DMS114 treated with DMSO at 0.1 percent for 48 hours (cell line): ENCODE measurements at regions not wholly inside any gene's neighbourhood (a gene's known extent, or its start where the extent isn't known, plus 50 kb on each side); places are given as distances from the start of the nearest gene placed in this dataset.
"Not testable (repeated sequence)": the region's sequence is repeated elsewhere in the genome, so short reads cannot be mapped to it uniquely, and the experiment has no call there.

Experiments used
- DNase-seq: peaks from one replicate; lab custom pipeline; 2025; ENCODE audit not compliant: unreplicated experiment; lab: John Stamatoyannopoulos, UW

DNA sequence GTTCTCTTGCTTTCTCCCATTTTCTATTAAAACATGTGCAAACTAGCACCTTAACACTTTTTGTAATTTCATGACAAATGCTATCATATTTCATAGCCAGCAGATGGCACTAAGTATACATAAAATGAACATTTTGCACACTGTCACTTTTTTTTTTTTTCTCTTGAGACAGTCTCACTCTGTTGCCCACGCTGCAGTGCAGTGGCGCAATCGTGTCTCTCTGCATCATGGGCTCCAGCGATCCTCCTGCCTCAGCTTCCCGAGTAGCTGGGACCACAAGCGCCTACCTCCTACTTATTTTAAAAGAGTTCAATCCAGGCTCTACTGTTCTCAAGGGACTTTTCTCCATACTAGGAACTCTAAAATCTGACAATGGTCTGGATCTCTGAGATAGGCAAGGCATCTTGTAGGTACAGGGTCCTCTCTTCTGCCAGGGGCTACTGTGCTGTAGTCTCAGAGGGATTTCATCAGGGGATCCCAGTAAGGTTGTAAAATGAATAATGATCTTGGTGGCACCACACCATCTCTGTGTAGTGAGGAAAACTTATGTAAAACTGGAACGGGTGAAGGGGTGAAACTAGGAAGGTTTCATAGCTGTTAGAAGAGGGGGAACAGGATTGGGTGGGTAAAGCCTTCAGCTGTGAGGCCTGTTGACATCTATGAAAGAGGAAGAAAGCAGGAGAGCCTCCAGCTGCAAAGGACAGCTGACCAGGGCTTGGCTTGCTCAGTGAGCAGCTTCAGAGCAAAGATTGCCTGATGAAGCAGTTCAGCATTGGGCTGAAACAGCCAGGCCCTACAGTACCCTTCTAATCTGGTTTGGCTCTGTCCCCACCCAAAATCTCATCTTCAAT is 196.9 kb downstream of the AVL9 start:
- DNase-seq, result not testable (repeated sequence)

DNA sequence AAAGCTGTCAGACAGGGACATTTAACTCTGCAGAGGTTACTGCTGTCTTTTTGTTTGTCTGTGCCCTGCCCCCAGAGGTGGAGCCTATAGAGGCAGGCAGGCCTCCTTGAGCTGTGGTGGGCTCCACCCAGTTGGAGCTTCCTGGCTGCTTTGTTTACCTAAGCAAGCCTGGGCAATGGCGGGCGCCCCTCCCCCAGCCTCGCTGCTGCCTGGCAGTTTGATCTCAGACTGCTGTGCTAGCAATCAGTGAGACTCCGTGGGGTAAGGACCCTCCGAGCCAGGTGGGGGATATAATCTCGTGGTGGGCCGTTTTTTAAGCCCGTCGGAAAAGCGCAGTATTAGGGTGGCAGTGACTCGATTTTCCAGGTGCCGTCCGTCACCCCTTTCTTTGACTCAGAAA is 192.8 kb downstream of the AVL9 start:
- DNase-seq, result not testable (repeated sequence)

DNA sequence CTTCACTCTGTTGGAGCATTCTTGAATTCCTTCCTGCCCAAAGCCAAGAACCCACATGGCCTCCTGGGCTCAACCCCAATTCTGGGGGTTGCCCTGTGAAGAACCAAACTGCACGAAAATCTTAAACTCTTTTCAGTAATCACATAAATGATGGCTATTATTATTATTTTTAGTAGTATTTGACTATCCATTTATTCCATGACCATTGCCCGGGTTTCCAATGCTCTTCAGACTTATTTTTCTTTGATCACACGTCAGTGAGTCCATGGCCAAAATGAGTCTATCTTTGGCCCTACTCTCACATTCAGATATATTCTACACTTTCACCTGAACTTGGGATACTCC is 185.9 kb downstream of the AVL9 start:
- no peak for DNase-seq

DNA sequence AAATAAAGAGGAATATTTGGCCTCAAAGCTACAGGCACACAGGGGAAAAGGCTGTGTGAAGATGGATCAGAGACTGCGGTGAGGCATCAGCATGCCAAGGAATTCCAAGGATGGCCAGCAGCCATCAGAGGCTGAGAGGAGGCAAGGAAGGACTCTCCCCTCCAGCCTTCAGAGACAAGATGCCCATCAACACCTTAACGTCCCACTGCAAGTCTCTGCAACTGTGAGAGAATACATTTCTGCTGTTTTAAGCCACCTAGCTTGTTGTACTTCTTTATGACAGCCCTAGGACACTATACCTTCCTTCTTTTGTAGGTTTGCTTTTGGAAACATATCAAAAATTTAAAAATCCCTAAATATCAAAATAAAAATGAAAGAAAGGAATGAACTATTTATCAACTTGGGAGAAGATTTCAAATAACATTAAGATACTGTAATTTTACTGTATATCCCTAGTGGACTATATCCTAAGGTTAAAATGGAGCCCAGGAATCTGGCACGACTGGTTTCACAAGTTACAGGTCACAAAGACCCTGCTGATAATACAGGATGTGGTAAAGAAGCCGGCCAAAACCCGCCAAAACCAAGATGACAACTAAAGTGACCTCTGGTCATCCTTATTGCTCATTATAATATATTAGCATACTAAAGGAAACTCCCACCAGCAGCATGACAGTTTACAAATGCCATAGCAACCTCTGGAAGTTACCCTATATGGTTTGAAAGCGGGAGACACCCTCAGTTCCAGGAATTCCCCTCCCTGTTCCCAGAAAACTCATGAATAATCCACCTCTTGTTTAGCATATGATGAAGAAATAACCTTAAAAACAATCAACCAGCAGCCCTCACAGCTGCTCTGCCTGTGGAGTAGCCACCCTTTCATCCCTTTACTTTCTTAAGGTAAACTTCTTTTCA is 185.2 kb downstream of the AVL9 start:
- no peak for DNase-seq

GRCh38 chr7:32679192-32679591 is 183.9 kb downstream of the AVL9 start:
- no peak for DNase-seq

GRCh38 chr7:32677593-32677992 is 182.3 kb downstream of the AVL9 start:
- no peak for DNase-seq

DNA sequence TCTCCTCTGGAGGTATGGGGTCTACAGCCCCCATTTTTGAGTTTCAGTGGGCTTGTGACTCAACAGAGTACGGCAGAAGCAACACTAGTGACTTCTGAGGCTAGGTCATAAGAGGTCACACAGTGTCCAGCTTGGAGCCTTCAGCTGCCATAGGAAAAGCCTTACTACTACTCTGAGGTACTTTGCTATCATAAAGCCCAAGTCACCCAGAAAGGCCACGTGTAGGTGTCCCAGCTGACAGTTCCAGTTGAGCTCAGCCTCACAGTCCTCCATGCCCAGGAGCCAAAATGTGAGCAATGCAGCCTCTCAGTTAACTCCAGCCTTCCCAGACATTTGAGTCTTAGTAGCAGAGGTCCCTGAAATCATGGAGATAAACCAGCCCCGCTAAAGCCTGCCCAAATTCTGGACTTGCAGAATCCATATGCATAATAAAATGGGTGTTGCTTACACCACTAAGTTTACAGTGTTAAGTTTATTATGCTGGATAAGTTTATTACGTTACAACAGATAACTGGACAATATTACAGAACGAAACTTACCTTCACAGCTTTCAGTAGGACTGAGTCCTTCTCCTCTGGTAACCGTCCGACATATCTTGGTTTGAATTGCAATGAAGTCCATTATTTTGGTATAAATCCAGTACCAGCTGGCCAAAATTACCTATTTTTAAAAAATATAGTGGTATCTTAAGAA is 181.1 kb downstream of the AVL9 start:
- no peak for DNase-seq

- DNase-seq, result no peak
Observed at GRCh38 chr7:32673275-32673983, 178.1 kb downstream of the AVL9 start.

DNA sequence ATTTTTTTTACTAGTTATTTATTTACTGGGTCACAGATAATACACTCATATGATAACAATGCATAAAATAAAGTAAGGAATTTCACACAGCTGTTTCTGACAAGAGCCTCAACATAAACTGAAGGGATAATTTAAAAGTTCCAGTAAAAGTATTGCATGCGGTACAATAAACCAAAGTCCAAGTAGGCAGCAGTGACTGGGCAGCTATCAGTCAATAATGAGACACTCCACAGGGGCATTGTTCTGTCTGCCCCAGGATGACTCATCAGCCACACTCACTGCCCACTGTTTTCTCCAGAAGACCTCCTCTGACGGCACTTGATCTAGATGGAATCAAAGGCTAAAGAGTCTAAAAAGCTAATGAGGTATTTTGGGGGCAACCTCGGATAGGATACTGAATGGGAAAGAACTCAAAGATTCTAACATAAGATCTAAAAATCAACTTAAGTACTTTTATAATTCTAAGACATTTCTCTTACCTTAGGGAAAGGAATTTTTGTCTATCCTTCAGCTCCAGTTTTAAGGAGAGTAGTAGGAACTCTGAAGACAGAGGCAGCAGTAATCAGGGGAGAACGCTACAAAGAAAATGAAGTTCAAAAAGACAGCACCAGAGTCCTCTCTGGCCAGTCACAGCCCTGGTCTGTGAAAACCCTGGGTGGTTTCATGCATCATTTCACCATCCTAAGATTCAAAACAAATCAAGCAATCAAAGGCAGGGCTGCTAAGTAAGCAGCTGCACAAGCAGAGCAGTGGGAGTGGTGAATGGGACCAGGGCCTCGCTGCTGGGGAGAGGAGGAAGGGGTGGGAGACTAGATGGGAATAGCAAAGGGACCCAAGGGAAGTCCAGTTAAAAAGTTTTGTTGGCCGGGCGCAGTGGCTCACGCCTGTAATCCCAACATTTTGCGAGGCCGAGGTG is 175.1 kb downstream of the AVL9 start:
- no peak for DNase-seq

- not testable (repeated sequence) for DNase-seq
Observed at GRCh38 chr7:32669173-32669870, 174.0 kb downstream of the AVL9 start.

DNA sequence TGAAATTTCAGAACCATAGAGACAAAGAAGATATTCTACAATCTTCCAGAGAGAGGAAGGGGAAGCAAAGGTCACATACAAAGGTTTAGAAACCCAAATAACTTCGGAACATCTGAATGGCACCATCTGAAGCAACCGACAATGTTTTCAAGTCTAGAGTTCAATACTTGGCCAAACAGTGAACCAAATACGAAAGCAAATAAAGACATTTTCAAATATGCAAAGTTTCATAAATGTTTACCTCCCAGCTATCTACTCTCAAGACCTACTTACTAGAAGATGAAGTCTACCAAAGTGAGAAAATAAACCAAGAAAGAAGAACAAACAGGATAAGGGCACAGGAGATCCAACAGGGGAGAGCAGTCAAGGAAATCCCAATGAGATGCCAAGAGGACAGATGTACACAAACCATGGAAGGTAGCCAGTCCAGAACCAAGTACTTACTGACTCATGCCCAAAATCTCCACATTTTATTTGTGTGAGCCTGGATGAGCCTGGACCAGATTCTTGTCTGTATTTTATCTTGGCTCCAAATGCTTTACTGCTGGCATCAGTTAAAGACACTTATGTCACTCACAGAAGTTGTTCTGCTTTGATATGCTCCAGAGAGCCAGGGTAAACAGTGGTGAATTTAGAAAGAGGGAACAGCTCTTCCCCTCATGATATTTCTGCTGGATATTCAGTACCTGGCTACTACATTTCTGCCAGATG is 173.3 kb downstream of the AVL9 start:
- DNase-seq, result not testable (repeated sequence)

- not testable (repeated sequence) for DNase-seq
Observed at GRCh38 chr7:32667586-32667985, 172.3 kb downstream of the AVL9 start.

- not testable (repeated sequence) for DNase-seq
Observed at GRCh38 chr7:32663805-32664211, 168.5 kb downstream of the AVL9 start.

- not testable (repeated sequence) for DNase-seq
Observed at GRCh38 chr7:32662509-32662908, 167.2 kb downstream of the AVL9 start.

GRCh38 chr7:32661929-32662328 is 166.6 kb downstream of the AVL9 start:
- no peak for DNase-seq

DNA sequence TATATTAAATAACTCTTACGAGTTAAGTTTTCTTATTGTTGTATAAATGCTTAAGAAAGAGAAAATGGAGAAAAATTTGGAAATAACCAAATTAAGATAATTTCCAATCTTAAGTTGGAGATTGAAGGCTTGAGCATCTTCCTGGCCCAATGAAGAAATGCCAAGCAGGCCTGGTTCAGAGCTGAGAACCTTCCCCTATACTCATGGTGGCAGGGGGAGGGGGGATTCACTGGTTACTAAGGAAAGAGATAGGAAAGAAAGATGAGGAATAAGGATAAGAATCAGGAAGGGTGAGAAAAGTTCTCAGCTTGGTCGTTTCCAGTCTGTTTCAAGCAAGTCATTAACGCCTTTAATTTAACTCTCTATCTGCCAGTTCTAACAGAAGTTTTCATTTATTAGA is 166.2 kb downstream of the AVL9 start:
- DNase-seq, result no peak

GRCh38 chr7:32660936-32661335 is 165.6 kb downstream of the AVL9 start:
- no peak for DNase-seq

DNA sequence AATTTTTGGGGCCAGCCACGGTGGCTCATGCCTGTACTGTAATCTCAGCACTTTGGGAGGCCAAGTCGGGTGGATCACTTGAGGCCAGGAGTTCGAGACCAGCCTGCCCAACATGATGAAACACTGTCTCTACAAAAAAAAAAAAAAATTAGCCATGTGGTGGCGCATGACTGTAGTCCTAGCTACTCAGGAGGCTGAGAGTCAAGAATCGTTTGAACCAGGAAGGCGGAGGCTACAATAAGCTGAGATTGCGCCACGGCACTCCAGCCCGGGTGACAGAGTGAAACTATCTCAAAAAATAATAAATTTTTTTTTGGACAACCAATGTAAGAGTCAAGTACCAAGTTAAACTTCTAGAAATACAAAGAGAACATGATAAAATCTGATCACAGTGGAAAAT is 164.6 kb downstream of the AVL9 start:
- DNase-seq, result no peak

- no peak for DNase-seq
Observed at GRCh38 chr7:32658467-32658869, 163.2 kb downstream of the AVL9 start.
